ENCODE measurements at regions not wholly inside any gene's neighbourhood (a gene's known extent, or its start where the extent isn't known, plus 50 kb on each side); places are given as distances from the start of the nearest gene placed in this dataset.
"Not testable (repeated sequence)": the region's sequence is repeated elsewhere in the genome, so short reads cannot be mapped to it uniquely, and the experiment has no call there.

DNA sequence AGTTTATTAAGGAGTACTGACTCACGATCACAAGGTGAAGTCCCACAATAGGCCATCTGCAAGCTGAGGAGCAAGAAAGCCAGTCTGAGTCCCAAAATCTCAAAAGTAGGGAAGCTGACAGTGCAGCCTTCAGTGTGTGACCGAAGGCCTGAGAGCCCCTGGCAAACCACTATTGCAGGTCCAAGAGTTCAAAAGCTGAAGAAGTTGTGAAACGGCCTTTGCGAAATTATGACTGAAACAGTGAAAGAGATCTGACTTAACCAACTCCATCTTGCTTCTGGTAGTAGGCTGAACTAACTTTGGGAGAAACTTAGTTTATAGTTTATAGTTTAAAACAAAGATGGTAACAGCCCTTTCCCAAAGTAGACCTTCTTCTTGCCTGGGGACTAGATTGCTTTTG is 471.6 kb downstream of the FRK start:
- TF ChIP-seq, protein P1, sequence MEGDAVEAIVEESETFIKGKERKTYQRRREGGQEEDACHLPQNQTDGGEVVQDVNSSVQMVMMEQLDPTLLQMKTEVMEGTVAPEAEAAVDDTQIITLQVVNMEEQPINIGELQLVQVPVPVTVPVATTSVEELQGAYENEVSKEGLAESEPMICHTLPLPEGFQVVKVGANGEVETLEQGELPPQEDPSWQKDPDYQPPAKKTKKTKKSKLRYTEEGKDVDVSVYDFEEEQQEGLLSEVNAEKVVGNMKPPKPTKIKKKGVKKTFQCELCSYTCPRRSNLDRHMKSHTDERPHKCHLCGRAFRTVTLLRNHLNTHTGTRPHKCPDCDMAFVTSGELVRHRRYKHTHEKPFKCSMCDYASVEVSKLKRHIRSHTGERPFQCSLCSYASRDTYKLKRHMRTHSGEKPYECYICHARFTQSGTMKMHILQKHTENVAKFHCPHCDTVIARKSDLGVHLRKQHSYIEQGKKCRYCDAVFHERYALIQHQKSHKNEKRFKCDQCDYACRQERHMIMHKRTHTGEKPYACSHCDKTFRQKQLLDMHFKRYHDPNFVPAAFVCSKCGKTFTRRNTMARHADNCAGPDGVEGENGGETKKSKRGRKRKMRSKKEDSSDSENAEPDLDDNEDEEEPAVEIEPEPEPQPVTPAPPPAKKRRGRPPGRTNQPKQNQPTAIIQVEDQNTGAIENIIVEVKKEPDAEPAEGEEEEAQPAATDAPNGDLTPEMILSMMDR (IDR thresholded peaks at IDR 0.05), result not testable (repeated sequence)
- TF ChIP-seq, protein P2, sequence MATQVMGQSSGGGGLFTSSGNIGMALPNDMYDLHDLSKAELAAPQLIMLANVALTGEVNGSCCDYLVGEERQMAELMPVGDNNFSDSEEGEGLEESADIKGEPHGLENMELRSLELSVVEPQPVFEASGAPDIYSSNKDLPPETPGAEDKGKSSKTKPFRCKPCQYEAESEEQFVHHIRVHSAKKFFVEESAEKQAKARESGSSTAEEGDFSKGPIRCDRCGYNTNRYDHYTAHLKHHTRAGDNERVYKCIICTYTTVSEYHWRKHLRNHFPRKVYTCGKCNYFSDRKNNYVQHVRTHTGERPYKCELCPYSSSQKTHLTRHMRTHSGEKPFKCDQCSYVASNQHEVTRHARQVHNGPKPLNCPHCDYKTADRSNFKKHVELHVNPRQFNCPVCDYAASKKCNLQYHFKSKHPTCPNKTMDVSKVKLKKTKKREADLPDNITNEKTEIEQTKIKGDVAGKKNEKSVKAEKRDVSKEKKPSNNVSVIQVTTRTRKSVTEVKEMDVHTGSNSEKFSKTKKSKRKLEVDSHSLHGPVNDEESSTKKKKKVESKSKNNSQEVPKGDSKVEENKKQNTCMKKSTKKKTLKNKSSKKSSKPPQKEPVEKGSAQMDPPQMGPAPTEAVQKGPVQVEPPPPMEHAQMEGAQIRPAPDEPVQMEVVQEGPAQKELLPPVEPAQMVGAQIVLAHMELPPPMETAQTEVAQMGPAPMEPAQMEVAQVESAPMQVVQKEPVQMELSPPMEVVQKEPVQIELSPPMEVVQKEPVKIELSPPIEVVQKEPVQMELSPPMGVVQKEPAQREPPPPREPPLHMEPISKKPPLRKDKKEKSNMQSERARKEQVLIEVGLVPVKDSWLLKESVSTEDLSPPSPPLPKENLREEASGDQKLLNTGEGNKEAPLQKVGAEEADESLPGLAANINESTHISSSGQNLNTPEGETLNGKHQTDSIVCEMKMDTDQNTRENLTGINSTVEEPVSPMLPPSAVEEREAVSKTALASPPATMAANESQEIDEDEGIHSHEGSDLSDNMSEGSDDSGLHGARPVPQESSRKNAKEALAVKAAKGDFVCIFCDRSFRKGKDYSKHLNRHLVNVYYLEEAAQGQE (IDR thresholded peaks at IDR 0.05; ENCODE audit: insufficient read depth in 1 of 2, low read depth in 2 of 2, low read length in 1 of 2), result not testable (repeated sequence)
